ENCODE measurements at regions not wholly inside any gene's neighbourhood (a gene's known extent, or its start where the extent isn't known, plus 50 kb on each side); places are given as distances from the start of the nearest gene placed in this dataset.

DNA sequence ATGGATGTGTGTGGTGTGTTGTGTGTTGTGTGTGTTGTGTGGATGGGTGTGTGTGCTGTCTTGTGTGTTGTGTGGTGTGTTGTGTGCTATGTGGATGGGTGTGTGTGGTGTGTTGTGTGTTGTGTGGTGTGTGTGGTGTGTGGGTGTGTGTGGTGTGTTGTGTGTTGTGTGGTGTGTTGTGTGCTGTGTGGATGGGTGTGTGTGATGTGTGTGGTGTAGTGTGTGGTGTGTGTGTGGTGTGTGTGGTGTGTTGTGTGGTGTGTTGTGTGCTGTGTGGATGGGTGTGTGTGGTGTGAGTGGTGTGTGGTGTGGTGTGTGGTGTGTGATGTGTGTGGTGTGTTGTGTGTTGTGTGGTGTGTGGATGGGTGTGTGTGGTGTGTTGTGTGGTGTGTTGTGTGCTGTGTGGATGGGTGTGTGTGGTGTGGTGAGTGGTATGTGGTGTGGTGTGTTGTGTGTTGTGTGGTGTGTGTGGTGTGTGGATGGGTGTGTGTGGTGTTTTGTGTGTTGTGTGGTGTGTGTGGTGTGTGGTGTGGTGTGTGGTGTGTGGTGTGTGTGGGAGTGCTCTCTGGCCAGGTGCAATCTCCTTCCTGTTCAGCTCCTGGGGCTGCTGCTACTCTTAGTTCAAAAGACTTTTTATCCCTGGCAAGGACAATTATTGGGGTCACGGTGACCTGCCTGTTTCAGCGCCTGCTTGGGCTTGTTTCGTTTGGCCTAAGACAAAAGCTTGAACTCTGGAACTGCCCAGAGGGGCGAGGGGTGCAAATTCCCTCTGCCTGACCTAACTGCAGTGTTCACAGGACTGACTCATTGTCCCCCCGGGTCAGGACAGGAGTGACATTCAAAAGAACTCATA is 101.1 kb downstream of the UBIAD1 start:
- no peak for DNase-seq

- DNase-seq: no peak
These were observed 101.7 kb downstream of the UBIAD1 start for GRCh38 chr1:11374748-11375110.

GRCh38 chr1:11377001-11377583 is 101.9 kb upstream of the DISP3 start:
- DNase-seq: no peak

DNA sequence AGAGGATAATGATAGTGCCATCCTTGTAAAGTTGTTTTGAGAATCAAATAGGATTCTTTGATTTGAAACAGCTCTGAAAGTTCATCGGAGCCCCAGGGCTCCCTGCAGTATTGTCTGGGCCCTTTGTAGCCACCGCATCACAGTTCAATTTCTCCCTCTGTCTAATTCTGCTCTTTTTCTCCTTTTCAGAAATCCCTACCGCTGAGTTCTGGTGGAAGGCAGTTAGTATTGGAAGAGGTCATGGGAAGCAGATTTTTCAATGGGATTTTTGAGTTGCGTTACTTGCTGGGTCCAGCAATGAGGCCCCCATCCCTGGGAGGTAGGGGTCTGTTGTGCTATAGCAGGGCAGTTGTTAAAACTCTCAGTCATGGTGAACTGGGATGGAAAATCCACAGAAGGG is 101.0 kb upstream of the DISP3 start:
- DNase-seq: no peak

- DNase-seq: no peak
These were observed 99.1 kb upstream of the DISP3 start for GRCh38 chr1:11379851-11380250.

- no peak for DNase-seq
These were observed 98.5 kb upstream of the DISP3 start for GRCh38 chr1:11380500-11380899.

DNA sequence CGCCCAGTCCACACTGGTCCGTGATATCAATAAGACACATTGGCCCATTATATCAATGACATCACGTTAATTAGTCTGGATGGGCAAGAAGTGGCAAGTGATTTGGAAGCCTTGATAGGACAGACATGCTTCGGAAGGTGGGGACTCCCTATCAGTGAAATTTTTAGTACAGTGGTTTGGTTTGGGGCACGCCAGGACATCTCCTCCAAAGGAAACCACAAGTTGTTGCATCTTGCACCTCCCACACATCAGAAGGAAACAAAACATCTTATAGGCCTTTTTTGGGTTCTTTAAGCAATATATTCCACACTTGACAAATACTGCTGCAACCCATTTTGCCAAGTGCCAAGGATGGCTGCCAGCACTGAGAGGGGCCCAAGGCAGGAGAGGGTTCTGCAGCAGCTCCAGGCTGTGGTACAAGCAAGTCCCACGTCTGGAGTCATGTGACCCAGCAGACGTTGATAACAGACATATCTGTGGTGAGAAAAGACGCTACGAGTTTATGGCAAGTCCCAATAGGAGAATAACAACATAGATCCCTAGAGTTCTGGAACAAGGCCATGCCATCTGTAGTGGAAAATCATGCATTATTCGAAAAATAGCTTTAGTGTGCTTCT is 95.3 kb upstream of the DISP3 start:
- DNase-seq: no peak

DNA sequence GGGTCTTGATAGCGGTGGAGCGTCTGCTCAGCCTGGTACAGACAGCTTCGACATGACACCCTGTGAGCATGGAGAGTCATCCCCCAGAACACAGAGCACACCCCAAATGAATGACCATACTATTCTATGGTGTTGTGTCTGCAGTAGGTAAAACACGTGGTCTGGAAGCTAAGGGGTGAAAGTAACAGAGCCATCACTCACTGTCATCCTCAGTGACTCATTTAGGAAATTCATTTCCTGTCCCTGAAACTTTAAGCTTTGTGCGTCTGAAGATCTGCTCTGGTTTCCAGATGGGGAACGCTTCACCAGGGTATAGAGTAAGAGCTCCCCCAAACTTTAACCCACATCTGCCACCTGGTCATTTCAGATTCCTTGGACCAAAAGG is 94.8 kb upstream of the DISP3 start:
- DNase-seq: no peak

DNA sequence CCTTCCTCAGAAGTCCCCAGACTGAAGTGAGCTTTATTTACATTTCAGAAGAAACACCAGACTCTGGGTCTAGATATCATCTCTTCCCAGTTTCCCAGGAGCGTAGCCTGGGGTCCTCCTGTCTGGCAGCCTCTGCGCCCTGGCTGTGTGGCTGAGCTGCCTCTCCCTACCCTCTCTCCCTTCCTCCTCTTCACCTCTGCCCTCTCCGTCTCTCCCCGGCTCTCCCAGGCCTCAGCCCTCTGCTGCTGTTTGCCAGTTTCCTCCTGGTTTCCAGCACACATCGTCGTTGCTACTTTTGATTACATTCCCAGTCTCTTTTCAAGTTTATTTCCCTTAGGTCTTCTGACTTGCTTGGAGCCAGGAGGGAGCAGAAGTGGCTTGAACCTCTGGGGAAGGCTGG is 91.1 kb upstream of the DISP3 start:
- no peak for DNase-seq

- DNase-seq: no peak
These were observed 90.3 kb upstream of the DISP3 start for GRCh38 chr1:11388617-11389016.

GRCh38 chr1:11391327-11391726 is 87.6 kb upstream of the DISP3 start:
- no peak for DNase-seq

- no peak for DNase-seq
These were observed 87.1 kb upstream of the DISP3 start for GRCh38 chr1:11391886-11392285.

DNA sequence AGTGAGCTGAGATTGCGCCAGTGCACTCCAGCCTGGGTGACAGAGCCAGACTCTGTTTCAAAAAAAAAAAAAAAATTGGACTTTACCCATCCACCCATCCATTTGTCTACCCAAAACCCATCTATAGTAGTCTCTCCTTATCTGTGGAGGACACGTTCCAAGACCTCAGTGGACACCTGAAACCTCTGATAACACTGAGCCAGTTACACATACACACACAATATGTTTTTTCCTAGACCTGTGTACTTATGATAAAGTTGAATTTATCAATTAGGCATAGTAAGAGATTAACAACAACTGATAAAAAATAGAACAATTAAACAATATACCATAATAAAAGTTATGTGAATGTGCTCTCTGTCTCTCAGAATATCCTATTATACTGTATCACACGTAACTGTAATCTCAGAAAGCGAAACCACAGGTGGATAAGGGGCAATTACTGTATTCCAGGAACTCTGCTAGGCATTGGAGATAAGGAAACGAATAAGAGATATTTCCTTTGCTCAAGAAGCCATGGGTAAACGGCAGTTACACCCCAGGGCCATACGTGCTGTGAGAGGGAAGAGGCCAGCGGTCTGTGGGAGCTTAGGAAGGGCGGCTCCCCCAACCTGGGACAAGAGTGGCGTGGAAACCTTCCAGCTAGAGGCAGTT is 84.2 kb upstream of the DISP3 start:
- DNase-seq: no peak

DNA sequence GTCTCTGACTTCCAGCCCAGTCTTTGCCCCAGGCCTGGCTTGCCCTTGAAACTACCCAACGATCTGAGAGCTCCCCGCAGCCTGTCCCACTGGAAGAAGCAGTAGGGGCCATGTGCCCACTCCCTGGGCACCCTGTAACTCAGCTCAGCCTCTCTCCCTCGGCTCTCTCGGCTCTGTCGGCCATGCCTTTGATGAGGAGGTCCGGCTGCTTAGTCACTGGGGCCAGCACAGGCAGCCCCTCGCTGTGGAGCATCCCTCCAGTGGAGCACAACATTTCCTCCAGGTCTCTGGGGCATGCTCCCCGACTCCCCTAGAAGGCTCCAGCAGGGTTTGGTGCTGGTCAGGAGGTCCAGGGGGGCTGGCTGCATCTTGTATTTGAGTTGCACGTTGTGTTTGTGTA is 83.3 kb upstream of the DISP3 start:
- no peak for DNase-seq

DNA sequence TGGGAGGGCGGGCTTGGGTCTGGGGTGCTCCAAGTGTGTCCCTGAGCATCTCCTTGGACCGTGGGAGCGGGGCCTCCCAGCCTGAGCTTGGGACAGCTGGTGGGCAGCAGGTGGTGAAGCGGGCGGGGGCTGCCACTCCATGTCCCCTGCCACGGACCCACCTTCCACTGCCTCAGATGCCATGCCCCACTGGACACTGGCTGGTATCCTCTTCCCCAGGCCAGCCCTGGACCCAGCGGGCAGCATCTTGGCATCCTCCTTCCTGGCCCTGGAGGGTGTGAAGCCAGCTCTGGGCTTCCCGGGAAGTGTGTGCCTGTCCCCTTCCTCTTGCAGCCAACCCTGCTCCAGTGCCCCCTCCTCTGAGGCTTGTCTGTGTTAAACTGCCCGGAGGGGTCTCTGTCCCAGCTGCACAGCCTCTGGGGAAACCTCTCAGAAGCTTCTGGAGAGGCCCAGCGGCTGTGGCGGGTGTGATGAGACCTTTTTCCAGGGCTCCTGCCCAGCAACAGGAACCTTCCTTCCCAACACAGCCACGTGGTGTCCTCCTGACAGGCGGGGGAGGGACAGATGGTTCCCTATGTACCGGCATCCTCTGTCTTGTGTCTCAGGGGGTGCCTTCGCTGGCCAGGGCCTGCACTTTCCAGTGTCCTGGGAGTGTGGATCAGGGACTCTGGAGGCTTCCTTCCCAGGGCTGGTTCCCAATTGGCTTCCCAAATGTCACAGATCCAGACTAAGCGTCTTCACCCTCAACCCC is 81.6 kb upstream of the DISP3 start:
- DNase-seq: no peak

DNA sequence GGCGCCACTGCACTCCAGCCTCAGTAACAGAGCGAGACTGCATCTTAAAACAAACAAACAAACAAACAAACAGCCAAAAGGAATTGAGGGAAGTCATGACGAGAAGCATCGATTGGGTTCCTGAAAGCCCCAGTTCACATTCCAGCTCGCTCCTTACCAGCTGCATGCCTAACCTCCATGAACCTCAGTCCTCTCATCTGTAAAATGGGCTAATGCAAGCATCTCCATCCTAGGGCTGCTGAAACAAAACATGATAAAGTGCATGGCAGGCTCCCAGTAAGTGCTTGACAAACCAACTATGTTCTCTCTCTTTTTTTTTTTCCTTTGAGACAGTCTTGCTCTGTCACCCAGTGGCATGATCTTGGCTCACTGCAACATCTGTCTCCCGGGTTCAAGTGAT is 79.7 kb upstream of the DISP3 start:
- DNase-seq: no peak

DNA sequence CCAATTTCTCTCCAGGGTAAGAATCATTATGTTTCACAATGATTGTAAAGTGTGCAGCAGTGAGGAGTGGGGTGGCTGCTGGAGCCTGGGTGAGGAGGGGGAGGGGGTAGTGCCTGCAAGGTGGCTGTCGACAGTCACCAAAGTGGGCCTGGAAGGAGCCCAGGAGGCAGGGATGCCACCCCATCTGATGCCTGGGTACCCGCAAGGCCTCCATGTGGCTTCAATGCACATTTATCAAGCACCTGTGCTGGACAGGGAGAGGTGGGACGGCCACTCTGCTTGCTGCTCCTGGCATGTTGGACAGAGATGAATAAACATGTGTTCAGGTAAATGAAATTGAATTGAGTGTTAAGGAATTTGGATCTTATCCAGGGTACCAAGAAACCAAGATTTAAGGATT is 78.8 kb upstream of the DISP3 start:
- DNase-seq: no peak

- no peak for DNase-seq
These were observed 78.4 kb upstream of the DISP3 start for GRCh38 chr1:11400567-11400966.

- no peak for DNase-seq
These were observed 72.1 kb upstream of the DISP3 start for GRCh38 chr1:11406845-11407244.

- no peak for DNase-seq
These were observed 71.5 kb upstream of the DISP3 start for GRCh38 chr1:11407301-11407994.

- DNase-seq: no peak
These were observed 66.8 kb upstream of the DISP3 start for GRCh38 chr1:11412141-11412540.

- no peak for DNase-seq
These were observed 65.0 kb upstream of the DISP3 start for GRCh38 chr1:11413986-11414391.

Measured in NCI-H748 treated with DMSO at 0.1 percent for 48 hours (cell line).